Prostate gland (tissue), 2 donors: ENCODE measurements at regions not wholly inside any gene's neighbourhood (a gene's known extent, or its start where the extent isn't known, plus 50 kb on each side); places are given as distances from the start of the nearest gene placed in this dataset.

ENCODE experiments used
- CTCF ChIP-seq, 4 experiments: fragments of 200-600 bp in 2 of 4; fragments of 450-650 bp in 2 of 4; sonication (generic) in 2 of 4; IDR thresholded peaks; 1 replicate in 3 of 4; 2 replicates in 1 of 4; pipeline ENCODE4 v1.5.1; 2016 to 2019; ENCODE audit warnings: antibody characterized with exemption in 4 of 4, mild to moderate bottlenecking in 2 of 4, moderate library complexity in 2 of 4
- POLR2A ChIP-seq: fragments of 450-650 bp; IDR thresholded peaks from one replicate; pipeline ENCODE4 v1.6.1; 2016; ENCODE audit warnings: antibody characterized with exemption, mild to moderate bottlenecking

DNA sequence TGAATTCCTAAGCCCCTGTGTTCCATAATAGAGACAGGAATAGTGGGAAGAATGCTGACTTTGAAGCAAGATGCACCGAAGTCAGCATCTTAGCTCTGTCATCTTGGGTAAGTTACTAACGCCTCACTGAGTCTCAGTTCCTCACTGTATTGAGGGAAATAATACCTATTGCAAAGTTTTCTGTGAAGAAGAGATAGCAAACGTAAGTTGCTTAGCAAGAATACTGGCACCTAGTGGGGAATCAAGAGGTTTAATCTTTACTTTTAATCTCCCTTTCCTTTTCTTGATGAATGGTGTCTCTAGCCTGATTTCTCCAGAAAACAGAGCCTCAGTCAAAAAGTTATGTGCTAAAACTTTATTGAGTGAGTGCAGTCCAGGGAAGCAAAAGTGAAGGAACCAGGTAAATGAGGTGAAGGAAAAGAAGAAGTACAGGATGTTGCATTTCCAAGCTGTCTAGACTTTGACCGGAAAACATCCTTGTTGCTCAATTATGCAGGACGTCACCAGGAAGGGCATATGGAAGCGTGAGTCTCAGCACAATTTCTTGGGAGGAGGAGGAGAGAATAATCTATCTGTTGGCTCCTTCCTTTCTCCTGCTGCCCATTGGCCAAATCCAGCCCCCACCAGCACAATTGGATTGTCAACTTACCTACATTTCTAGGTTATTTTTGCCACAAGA, 210.0 kb downstream of the B3GLCT start:
- no peak for TF ChIP-seq CTCF (IDR thresholded peaks at IDR 0.05)
- TF ChIP-seq POLR2A, result no peak
